Endothelial cell of umbilical vein (primary cell): ENCODE measurements at regions not wholly inside any gene's neighbourhood (a gene's known extent, or its start where the extent isn't known, plus 50 kb on each side); places are given as distances from the start of the nearest gene placed in this dataset.

ENCODE experiments used
- BruUV-seq: library from RNA; stranded (reverse); fragments of 400-500 nt; replicated peaks from 2 replicates; lab custom pipeline; 2021; lab: Mats Ljungman, UMichigan
- CTCF ChIA-PET: fragments of 300-600, 350-600 bp; sonication (Branson Sonifier 250); formaldehyde crosslinking; loops from one replicate; lab custom pipeline; 2021; ENCODE audit warnings: antibody characterized with exemption, inconsistent platforms; lab: Charles Lee
- POLR2A ChIA-PET: fragments of 300-600, 350-600 bp; sonication (Branson Sonifier 250); formaldehyde crosslinking; loops from one replicate; lab custom pipeline; 2021; ENCODE audit warnings: antibody characterized with exemption, inconsistent platforms; lab: Charles Lee
- DNase-seq: peaks from one replicate; pipeline ENCODE4 v3.0.0-alpha.2; 2011; ENCODE audit warnings: low read depth, low spot score
- FAIRE-seq: peaks from 2 replicates; lab custom pipeline; 2011; peaks lifted over from hg19 to GRCh38; lab: Jason Lieb, UNC
- H2AFZ ChIP-seq: 2 replicates; pipeline ENCODE4 v1.6.0; 2012; ENCODE audit warnings: low read depth, low read length, control low read depth, inconsistent platforms
- H3K27ac ChIP-seq: 2 replicates; pipeline ENCODE4 v1.5.1; 2011; ENCODE audit warnings: low read depth, mild to moderate bottlenecking, control low read depth, low read length, moderate library complexity; ENCODE audit not compliant: insufficient read depth
- H3K27me3 ChIP-seq, 2 experiments: 2 replicates each; pipeline versions ENCODE4 v1.6.0 to v1.6.1; 2011; ENCODE audit warnings: low read length in 2 of 2, mixed read lengths in 1 of 2; ENCODE audit not compliant: control insufficient read depth in 2 of 2, insufficient read depth in 2 of 2
- H3K36me3 ChIP-seq, 2 experiments: 2 replicates in 1 of 2; 3 replicates in 1 of 2; pipeline ENCODE4 v1.5.1; 2011; ENCODE audit warnings: low read length in 2 of 2, mild to moderate bottlenecking in 1 of 2, moderate library complexity in 1 of 2; ENCODE audit not compliant: control insufficient read depth in 2 of 2, insufficient read depth in 2 of 2; ENCODE audit errors: extremely low read depth in 1 of 2
- H3K4me1 ChIP-seq: 3 replicates; pipeline ENCODE4 v1.5.1; 2011; ENCODE audit warnings: mild to moderate bottlenecking, low read length; ENCODE audit not compliant: control insufficient read depth, insufficient read depth; ENCODE audit errors: extremely low read depth
- H3K4me2 ChIP-seq: 2 replicates; pipeline ENCODE4 v1.6.1; 2011; ENCODE audit warnings: low read length, control low read depth, mixed read lengths; ENCODE audit not compliant: insufficient read depth
- H3K4me3 ChIP-seq, 3 experiments: fragments of 200-600 bp in 1 of 3; sonication (generic), shearing (Covaris generic) in 1 of 3; replicated peaks in 1 of 3; 2 replicates each; pipeline ENCODE4 v1.5.1; 2011 to 2016; ENCODE audit warnings: control low read depth in 3 of 3, low read length in 3 of 3, mild to moderate bottlenecking in 2 of 3, inconsistent platforms in 1 of 3, low read depth in 1 of 3, moderate library complexity in 1 of 3; ENCODE audit not compliant: insufficient read depth in 1 of 3
- H3K79me2 ChIP-seq: 2 replicates; pipeline ENCODE4 v1.6.0; 2012; ENCODE audit warnings: low read length, inconsistent platforms; ENCODE audit not compliant: control insufficient read depth, insufficient read depth
- H3K9ac ChIP-seq: replicated peaks from 2 replicates; pipeline ENCODE3; 2011; ENCODE audit warnings: low read length, control low read depth; ENCODE audit not compliant: insufficient read depth; ENCODE audit errors: extremely low read depth
- H3K9me1 ChIP-seq: replicated peaks from 3 replicates; pipeline ENCODE4 v1.6.0; 2011; ENCODE audit warnings: mild to moderate bottlenecking, low read length; ENCODE audit not compliant: control insufficient read depth, insufficient read depth; ENCODE audit errors: extremely low read depth
- H3K9me3 ChIP-seq: replicated peaks from 2 replicates; pipeline ENCODE4 v1.5.1; 2012; ENCODE audit warnings: low read length, inconsistent platforms; ENCODE audit not compliant: control insufficient read depth, insufficient read depth
- H4K20me1 ChIP-seq: replicated peaks from 2 replicates; pipeline ENCODE3; 2011; ENCODE audit warnings: mild to moderate bottlenecking, low read length; ENCODE audit not compliant: control insufficient read depth, insufficient read depth; ENCODE audit errors: extremely low read depth
- EZH2 ChIP-seq: IDR thresholded peaks from 2 replicates; pipeline ENCODE4 v1.6.1; 2012; ENCODE audit warnings: borderline replicate concordance, low read depth, mild to moderate bottlenecking, moderate library complexity, low read length, inconsistent platforms; ENCODE audit not compliant: severe bottlenecking
- FOS ChIP-seq: IDR thresholded peaks from 2 replicates; pipeline ENCODE4 v1.6.1; 2011; ENCODE audit warnings: mild to moderate bottlenecking, low read length, moderate library complexity, borderline replicate concordance; ENCODE audit not compliant: insufficient read depth
- GATA2 ChIP-seq: IDR thresholded peaks from 2 replicates; pipeline ENCODE4 v1.7.0; 2011; ENCODE audit warnings: low read depth, mild to moderate bottlenecking, moderate library complexity, mixed read lengths, low read length; ENCODE audit not compliant: insufficient read length, insufficient read depth
- JUN ChIP-seq: IDR thresholded peaks from 2 replicates; pipeline ENCODE4 v1.6.1; 2011; ENCODE audit warnings: borderline replicate concordance, low read depth; ENCODE audit not compliant: insufficient read length, insufficient read depth
- MYC ChIP-seq: IDR thresholded peaks from one replicate; pipeline ENCODE4 v1.6.1; 2011; ENCODE audit warnings: mild to moderate bottlenecking, low read depth, low read length
- POLR2A ChIP-seq: IDR thresholded peaks from 2 replicates; pipeline ENCODE4 v1.6.1; 2012; ENCODE audit warnings: low read depth, mild to moderate bottlenecking, control low read depth, low read length
- POLR2AphosphoS5 ChIP-seq: IDR thresholded peaks from 2 replicates; pipeline ENCODE4 v1.6.1; 2012; ENCODE audit warnings: low read depth, mild to moderate bottlenecking, control low read depth, low read length, moderate library complexity; ENCODE audit not compliant: insufficient read depth
- dilution Hi-C: fragments of 300-500 bp; cut with MboI; formaldehyde crosslinking; loops from one replicate; pipeline ENCODE4 v1.15.0; 2019; ENCODE audit warnings: low sequenced_read_pairs; ENCODE audit not compliant: extremely low pct_ligation_motif_present
- intact Hi-C: fragments of 100-400 bp; cut with micrococcal nuclease; formaldehyde crosslinking; loops from one replicate; pipeline ENCODE4 v1.10.0; 2022
- TF ChIP-seq, protein P1 (sequence below): IDR thresholded peaks from 2 replicates; pipeline ENCODE4 v1.6.1; 2011; ENCODE audit not compliant: insufficient read depth, insufficient read length
- TF ChIP-seq, protein P2 (sequence below), 2 donors: IDR thresholded peaks; 1 replicate in 1 of 2; 2 replicates in 1 of 2; pipeline ENCODE4 v1.5.1; 2011; ENCODE audit warnings: low read length in 2 of 2, mild to moderate bottlenecking in 2 of 2, moderate library complexity in 2 of 2, control low read depth in 1 of 2, inconsistent platforms in 1 of 2, low read depth in 1 of 2; ENCODE audit not compliant: insufficient read depth in 1 of 2; ENCODE audit errors: extremely low read depth in 1 of 2

DNA sequence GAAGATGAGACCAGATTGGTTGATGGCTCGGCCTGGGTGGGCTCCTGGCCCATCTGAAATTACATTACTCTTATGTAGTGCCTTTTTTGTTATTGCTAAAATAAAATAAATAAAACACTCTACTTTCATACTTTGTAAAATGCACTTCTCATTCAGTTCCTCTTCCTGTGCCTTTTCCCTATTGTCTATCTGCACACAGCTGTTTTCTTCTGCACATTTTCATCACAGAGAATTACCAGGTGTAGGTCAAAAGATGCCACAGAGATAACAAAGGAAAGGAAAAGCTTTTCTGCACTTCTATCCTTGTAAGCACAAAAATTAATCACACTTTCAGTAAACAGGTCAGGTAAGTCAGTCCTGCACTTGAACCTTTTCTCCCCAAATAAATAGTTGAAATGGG is 265.1 kb downstream of the BTG1 start:
- Histone ChIP-seq H3K9ac (no peak overlapping the region), H3K9me1 (no peaks in the 10 kb centered on the region), H3K79me2 (no peaks in the 10 kb centered on the region), H3K27me3 (no peaks in the 10 kb centered on the region), H2AFZ (no peak overlapping the region), H3K4me1 (peaks cover 6% of the 10 kb centered on the region), H3K4me3 (no peak overlapping the region), H3K9me3 (no peaks in the 10 kb centered on the region), H3K36me3 (no peaks in the 10 kb centered on the region), H3K27ac (no peak overlapping the region), H3K4me2 (no peak overlapping the region), H4K20me1 (no peaks in the 10 kb centered on the region)
- no peak for TF ChIP-seq GATA2
- TF ChIP-seq, protein P1, sequence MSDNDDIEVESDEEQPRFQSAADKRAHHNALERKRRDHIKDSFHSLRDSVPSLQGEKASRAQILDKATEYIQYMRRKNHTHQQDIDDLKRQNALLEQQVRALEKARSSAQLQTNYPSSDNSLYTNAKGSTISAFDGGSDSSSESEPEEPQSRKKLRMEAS, result no peak
- TF ChIP-seq FOS, result no peak
- no peak for TF ChIP-seq JUN
- TF ChIP-seq POLR2A, result no peak
- no peak for TF ChIP-seq EZH2
- no peak for TF ChIP-seq MYC
- TF ChIP-seq POLR2AphosphoS5, result no peak
- TF ChIP-seq, protein P2, sequence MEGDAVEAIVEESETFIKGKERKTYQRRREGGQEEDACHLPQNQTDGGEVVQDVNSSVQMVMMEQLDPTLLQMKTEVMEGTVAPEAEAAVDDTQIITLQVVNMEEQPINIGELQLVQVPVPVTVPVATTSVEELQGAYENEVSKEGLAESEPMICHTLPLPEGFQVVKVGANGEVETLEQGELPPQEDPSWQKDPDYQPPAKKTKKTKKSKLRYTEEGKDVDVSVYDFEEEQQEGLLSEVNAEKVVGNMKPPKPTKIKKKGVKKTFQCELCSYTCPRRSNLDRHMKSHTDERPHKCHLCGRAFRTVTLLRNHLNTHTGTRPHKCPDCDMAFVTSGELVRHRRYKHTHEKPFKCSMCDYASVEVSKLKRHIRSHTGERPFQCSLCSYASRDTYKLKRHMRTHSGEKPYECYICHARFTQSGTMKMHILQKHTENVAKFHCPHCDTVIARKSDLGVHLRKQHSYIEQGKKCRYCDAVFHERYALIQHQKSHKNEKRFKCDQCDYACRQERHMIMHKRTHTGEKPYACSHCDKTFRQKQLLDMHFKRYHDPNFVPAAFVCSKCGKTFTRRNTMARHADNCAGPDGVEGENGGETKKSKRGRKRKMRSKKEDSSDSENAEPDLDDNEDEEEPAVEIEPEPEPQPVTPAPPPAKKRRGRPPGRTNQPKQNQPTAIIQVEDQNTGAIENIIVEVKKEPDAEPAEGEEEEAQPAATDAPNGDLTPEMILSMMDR (IDR thresholded peaks at IDR 0.05; ENCODE audit: extremely low read depth in 1 of 2, insufficient read depth in 1 of 2, low read depth in 1 of 2, low read length in 2 of 2), result no peak
- DNase-seq (no peak), FAIRE-seq (no peak)
- BruUV-seq, result no TSS peak
- intact Hi-C loops, result no loop called here
- dilution Hi-C loops, result no loop called here
- CTCF ChIA-PET, result interaction anchor here (0.9 kb wide), 1 partner anchor 68 kb away, joined by 3 read pairs; no protein-coding TSS in a partner anchor
- POLR2A ChIA-PET, result no interaction called here
